GM12891 (cell line): ENCODE measurements at regions not wholly inside any gene's neighbourhood (a gene's known extent, or its start where the extent isn't known, plus 50 kb on each side); places are given as distances from the start of the nearest gene placed in this dataset.

Experiments used
- DNase-seq: peaks from one replicate; pipeline ENCODE4 v3.0.0; 2011; ENCODE audit warnings: low spot score; ENCODE audit not compliant: insufficient read length
- FAIRE-seq: peaks from 2 replicates; lab custom pipeline; 2011; peaks lifted over from hg19 to GRCh38; lab: Jason Lieb, UNC
- PAX5 ChIP-seq: IDR thresholded peaks from 2 replicates; pipeline ENCODE4 v1.6.1; 2011; ENCODE audit warnings: low read length, moderate library complexity, mild to moderate bottlenecking; ENCODE audit not compliant: insufficient read depth, severe bottlenecking
- POLR2A ChIP-seq: IDR thresholded peaks from 2 replicates; pipeline ENCODE4 v1.6.1; 2011; ENCODE audit warnings: low read depth, low read length, control low read depth
- POLR2AphosphoS5 ChIP-seq: IDR thresholded peaks from 2 replicates; pipeline ENCODE4 v1.6.1; 2011; ENCODE audit warnings: low read depth, low read length, control low read depth
- POU2F2 ChIP-seq: IDR thresholded peaks from 2 replicates; pipeline ENCODE4 v1.6.1; 2011; ENCODE audit warnings: low read depth, mild to moderate bottlenecking, control low read depth, low read length, moderate library complexity
- SPI1 ChIP-seq: IDR thresholded peaks from 2 replicates; pipeline ENCODE4 v1.6.1; 2011; ENCODE audit warnings: low read depth, low read length, control low read depth
- TAF1 ChIP-seq: IDR thresholded peaks from 2 replicates; pipeline ENCODE4 v1.6.1; 2011; ENCODE audit warnings: low read depth, low read length, control low read depth

GRCh38 chr7:115475206-115475605, 553.3 kb downstream of the MDFIC start:
- DNase-seq: no peak
- no peak for TF ChIP-seq PAX5
- TF ChIP-seq POLR2A: no peak
- TF ChIP-seq POU2F2: no peak
- peak; percentile 73 for TF ChIP-seq SPI1
- TF ChIP-seq POLR2AphosphoS5: no peak
- no peak for FAIRE-seq

- DNase-seq: no peak
- no peak for FAIRE-seq
- no peak for TF ChIP-seq POLR2AphosphoS5
- TF ChIP-seq TAF1: no peak
- no peak for TF ChIP-seq PAX5
- TF ChIP-seq POLR2A: no peak
These were observed 552.2 kb downstream of the MDFIC start for GRCh38 chr7:115474137-115474536.

GRCh38 chr7:115471891-115472290, 550.0 kb downstream of the MDFIC start:
- TF ChIP-seq POLR2A (no peak), TAF1 (no peak), SPI1 (no peak), POU2F2 (no peak)
- DNase-seq (no peak), FAIRE-seq (no peak)

- FAIRE-seq (peak; percentile 23), DNase-seq (no peak)
- TF ChIP-seq SPI1: no peak
- no peak for TF ChIP-seq PAX5
- TF ChIP-seq POU2F2: no peak
- TF ChIP-seq POLR2AphosphoS5: no peak
- no peak for TF ChIP-seq POLR2A
- TF ChIP-seq TAF1: no peak
These were observed 540.6 kb downstream of the MDFIC start for GRCh38 chr7:115462301-115463015.

GRCh38 chr7:115449689-115450088, 527.8 kb downstream of the MDFIC start:
- DNase-seq (no peak), FAIRE-seq (no peak)
- TF ChIP-seq SPI1 (no peak), TAF1 (no peak), POLR2A (no peak), POU2F2 (no peak), PAX5 (no peak), POLR2AphosphoS5 (no peak)

- no peak for DNase-seq
- TF ChIP-seq POLR2AphosphoS5 (no peak), POLR2A (no peak), SPI1 (no peak), TAF1 (no peak)
- no peak for FAIRE-seq
These were observed 525.6 kb downstream of the MDFIC start for GRCh38 chr7:115447495-115447894.

- DNase-seq (no peak), FAIRE-seq (no peak)
- TF ChIP-seq SPI1 (no peak), TAF1 (no peak), PAX5 (no peak), POLR2AphosphoS5 (no peak), POU2F2 (no peak), POLR2A (no peak)
These were observed 519.1 kb downstream of the MDFIC start for GRCh38 chr7:115441033-115441432.

GRCh38 chr7:115435178-115435577, 513.3 kb downstream of the MDFIC start:
- FAIRE-seq (no peak), DNase-seq (no peak)
- peak; percentile 66 for TF ChIP-seq SPI1
- TF ChIP-seq TAF1: no peak
- TF ChIP-seq POU2F2: no peak
- no peak for TF ChIP-seq PAX5
- no peak for TF ChIP-seq POLR2AphosphoS5
- TF ChIP-seq POLR2A: no peak

- DNase-seq (no peak), FAIRE-seq (no peak)
- TF ChIP-seq POLR2AphosphoS5 (no peak), POLR2A (no peak), PAX5 (no peak), TAF1 (no peak), POU2F2 (no peak), SPI1 (no peak)
These were observed 508.0 kb downstream of the MDFIC start for GRCh38 chr7:115429918-115430317.

- TF ChIP-seq POLR2AphosphoS5 (no peak), POLR2A (no peak), SPI1 (no peak), PAX5 (no peak), TAF1 (no peak), POU2F2 (no peak)
- FAIRE-seq (no peak), DNase-seq (no peak)
These were observed 495.8 kb downstream of the MDFIC start for GRCh38 chr7:115417662-115418061.
